Middle frontal gyrus (tissue), 1 donor: ENCODE measurements at regions not wholly inside any gene's neighbourhood (a gene's known extent, or its start where the extent isn't known, plus 50 kb on each side); places are given as distances from the start of the nearest gene placed in this dataset.
"Not testable (repeated sequence)": the region's sequence is repeated elsewhere in the genome, so short reads cannot be mapped to it uniquely, and the experiment has no call there.

Experiments used
- DNase-seq: peaks from one replicate; pipeline ENCODE4 v3.0.0-alpha.2; 2015; ENCODE audit warnings: low spot score; ENCODE audit errors: extremely low spot score

DNA sequence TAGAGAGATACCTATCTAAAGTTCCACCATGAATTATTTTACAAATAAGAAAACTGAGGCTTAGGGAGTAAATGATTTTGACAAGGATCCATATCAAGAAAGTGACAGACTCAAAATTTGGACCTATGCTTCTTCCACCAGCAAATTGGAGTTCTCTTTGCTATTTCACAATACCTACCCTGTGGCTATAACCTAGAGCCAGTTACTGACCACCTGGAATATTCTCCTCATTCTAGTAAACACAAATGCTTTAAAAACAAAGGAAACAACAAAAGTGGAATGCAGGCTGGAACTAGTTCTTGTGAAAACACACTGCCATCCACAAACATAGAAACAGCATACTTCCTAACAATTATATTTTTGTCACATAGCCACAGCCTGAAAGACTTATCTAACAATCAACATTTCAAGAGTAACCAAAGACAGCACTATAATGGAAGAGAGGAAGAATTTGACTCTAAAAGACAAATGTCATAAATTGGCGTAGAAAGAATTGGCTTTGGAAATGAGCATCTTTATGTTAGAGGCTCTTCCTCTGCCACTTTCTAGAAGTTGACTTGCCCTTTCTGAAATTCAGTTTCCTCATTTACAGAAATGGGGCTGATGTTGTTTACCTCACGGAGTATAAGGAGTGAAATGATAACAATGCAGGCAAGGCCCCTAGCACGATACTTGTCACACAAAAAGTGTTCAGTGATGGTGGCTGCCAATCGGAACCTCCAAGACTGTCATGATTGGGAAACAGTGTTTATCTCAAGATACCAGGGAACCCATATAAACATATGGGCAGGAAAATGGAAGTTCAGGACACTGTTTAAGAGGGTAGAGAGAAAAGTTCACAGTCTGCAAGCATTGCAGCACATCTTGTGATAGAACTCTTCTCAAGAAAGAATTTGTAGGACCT is 138.6 kb upstream of the LGR5 start:
- DNase-seq: no peak

DNA sequence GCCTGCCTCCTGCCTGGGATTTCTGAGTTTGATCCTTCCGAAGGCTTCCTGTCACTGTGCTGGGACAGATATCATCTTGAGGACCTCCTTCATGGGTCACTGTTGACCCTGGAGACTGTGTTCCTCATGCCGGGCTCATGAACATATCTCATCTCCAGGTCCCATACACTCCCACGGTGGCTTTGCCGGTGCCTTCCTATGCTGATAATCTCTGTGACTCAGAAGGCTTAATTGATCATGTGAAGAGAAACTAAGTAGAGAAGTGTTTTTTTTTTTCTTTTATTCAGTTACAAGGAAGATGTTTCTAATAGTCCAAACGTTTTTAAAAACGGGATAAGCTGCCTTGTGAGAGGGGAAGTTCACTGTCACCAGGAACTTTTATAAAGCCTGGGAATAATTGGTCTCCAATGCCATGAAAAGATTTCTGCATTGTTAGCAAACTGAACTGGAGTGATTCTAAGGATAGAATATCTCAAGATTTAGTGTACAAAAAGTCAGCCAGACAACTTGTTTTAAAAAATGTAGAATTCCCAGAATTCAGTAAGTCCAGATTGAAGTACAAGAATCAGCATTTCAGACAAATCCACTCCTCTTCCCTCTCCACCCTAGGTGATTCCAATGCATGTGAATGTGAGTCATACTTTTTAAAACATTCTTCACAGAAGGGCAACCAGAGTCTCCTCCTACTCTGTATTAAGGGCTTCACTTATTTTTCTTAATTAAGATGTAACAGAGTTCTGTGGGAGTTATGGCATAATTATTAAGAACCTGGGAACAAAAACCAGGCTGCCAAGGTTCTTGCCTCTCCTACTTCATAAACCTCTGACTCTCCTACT is 139.8 kb upstream of the LGR5 start:
- DNase-seq: no peak

DNA sequence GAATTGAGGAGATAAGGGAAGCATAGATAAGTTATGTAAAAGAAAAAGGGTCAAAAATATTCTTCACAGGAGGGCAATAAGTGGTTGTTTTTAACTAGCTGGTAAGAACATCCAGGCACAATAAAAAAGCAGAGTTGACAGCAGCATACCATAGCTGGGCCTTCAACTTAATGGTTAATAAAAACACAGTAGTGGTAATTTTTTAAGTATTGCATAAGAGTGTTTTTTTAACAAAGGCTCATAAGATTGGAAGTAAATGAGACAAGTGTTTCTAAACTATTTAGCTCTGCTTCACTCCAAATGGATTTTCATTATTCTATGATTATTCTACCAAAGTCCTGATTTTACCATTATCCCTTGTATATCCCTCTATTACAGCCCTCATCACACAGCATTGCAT is 140.1 kb upstream of the TSPAN8 start:
- DNase-seq: no peak

DNA sequence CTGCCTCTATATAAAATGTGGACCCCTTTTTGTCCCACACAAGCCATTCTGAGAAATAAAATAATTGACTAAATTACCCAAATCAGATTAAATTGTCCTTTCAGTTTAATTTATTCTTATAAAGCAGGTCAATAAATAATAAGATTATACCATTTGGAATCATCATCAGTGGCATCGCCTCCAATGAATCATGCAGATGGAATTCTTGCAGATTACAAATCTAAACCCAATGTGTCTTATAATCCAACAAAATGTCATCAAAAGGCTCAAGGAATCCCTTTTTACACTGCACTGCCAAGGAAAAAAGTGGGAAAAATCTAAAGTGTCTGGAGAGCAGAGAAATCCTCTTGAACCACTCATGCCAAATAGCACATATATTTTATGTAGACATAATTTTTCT is 138.2 kb upstream of the TSPAN8 start:
- no peak for DNase-seq

DNA sequence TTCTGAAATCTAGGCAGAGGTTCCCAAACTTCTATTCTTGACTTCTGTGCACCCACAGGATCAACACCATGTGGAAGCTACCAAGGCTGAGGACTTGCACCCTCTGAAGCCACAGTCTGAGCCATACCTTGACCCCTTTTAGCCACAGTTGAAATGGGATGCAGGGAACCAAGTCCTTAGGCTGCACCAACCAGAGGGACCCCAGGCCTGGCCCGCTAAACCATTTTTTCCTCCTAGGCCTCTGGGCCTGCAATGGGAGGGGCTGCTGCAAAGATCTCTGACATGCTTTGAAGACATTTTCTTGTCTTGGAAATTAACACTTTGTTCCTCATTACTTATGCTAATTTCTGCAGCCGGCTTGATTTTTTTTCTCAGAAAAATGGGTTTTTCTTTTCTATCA is 133.9 kb upstream of the TSPAN8 start:
- no peak for DNase-seq

DNA sequence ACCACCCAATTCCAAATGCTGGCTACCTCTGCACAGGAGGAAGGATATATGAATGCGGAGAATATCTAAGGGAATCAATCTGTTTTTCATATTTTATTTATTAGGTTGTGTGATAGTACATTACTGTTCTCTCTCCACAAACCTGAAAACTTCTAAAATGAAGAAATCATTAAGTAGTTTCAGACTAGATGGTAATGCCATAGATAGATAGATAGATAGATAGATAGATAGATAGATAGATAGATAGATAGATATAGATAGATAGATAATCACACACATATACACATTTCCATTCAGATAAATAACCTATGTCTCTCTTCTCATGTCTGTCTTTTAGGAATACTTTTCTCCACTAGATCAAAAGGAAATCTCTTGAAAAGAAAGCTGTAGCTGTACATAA is 126.1 kb upstream of the TSPAN8 start:
- no peak for DNase-seq

DNA sequence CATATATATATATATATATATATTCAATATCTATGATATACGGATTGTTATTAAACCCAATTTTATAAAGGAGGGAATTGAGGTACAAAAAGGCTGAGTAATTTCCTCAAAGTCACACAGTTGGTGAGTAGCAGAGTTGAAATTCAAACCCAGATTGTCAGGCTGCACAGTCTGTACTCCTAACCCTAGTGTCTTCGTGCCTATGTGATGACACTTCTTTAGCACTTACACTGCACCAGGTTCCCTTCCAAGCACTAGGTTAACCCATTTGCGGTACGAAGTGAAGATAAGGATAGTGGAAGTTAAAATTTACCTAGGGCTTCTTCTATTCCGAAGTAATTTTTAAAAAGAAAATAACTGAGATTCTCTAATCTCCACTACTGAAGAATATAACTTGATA is 125.1 kb upstream of the TSPAN8 start:
- no peak for DNase-seq

DNA sequence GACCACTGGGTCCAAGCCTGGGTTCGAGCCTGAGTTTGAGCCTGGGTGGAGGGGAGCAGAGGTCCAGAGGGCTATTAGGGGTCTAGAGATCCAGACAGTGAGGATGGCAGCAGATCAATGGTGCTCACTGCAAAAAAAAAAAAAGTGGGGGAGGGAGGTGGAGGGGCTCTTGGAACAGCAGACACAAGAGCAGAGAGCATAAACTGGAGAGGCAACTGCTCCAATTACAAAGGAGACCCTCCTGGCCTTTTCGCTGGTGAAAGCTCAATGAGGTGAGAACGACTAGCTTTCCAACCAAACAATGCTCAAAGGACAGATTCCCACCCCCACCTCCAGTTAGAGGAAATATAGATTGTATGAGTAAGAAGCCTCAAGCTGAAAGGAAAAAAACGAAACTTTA is 124.2 kb upstream of the TSPAN8 start:
- no peak for DNase-seq

DNA sequence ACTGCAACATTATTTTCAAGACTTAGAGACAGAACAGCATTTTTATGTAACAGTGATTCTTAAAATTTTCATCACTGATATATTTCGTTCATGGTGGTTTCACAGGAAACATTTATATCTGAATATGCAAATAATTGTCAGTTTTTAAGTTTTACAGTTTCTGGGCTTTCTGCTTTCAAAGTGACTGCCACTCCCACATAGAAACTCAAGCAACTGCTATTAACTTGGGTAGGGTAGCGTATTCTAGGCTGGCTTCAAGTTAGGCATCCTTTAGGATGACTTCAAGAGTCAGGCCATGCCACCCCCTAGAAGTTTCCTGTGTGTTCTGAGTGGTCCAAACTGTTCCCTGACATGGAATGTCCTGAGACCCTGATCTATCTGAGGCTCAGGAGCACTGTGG is 123.6 kb upstream of the TSPAN8 start:
- no peak for DNase-seq

DNA sequence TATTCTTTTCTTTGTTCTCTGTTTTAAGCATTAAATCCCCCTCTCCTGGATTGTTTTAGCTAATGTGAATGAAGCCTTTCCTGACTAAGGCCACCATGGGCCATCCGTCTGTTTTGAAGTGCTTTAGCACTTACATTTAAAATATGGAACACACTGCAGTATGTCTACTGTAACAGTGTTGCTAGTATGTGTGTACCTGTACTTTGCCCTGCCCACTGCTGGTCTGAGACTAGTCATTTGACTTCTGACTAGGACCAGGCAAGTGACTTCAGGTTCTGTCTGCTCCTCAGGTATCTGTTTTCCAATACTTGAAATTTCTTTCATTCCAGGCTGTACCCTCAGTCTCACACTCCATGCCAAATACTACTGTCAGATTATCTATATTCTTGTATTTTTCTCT is 120.1 kb upstream of the TSPAN8 start:
- no peak for DNase-seq

DNA sequence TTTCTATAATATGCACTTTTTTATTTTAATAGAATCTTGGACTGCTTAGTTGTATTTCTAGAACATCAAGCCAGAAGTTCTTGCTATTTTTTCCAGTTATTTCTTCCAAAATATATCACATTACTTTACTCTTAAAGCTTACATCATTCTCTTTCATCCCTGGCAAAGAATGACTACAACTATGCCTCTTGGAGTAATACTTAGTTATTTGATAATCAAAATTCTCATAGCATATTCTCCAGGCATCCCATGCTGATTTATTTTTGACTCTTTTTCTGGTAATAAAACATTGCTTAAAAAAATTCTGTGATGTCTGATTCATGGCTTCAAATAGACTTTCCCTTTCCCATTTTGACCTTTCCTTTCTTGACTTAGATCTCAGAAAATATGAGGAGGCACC is 118.7 kb upstream of the TSPAN8 start:
- no peak for DNase-seq

DNA sequence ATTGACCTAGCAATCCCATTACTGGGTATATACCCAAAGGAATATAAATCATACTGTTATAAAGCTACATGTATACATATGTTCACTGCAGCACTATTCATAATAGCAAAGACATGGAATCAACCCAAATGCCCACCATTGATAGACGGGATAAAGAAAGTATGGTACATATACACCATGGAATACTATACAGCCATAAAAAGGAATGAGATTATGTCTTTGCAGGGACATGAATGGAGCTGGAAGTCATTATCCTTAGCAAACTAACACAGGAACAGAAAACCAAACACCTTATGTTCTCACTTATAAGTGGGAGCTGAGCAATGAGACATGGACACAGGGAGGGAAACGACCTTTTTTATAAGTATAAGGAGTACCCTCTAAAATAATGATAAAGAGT is 113.0 kb upstream of the TSPAN8 start:
- not testable (repeated sequence) for DNase-seq

DNA sequence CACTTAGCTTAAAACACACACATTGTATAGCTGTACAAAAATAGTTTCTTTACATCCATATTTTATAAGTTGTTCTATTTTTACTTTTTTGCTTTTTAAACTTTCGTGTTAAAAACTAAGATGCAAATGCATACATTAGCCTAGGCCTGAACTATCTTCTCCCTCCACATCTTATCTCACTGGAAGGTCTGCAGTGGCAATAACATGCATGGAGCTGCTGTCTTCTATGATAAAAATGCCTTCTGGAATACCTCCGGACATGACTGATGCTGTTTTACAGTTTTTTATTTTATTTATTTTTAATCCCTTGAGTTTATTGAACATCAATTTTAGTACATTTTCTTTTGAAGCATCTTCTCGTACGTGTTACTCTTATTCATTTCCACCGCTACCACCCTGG is 112.3 kb upstream of the TSPAN8 start:
- DNase-seq: no peak

DNA sequence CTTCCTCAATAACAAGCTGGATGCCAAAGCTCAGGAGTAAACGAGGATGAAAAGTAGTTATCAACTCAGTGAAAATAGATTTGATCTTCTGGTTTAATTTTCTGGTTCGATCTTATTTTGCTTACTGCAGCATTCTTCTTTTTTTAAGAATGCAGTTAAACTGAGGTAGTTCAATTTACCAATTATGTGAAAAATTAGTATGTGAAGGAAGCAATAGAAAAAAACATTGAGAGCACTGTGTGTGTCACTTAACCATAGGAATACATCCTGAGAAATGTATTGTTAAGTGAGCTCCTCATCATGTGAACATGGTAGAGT is 111.4 kb upstream of the TSPAN8 start:
- no peak for DNase-seq

DNA sequence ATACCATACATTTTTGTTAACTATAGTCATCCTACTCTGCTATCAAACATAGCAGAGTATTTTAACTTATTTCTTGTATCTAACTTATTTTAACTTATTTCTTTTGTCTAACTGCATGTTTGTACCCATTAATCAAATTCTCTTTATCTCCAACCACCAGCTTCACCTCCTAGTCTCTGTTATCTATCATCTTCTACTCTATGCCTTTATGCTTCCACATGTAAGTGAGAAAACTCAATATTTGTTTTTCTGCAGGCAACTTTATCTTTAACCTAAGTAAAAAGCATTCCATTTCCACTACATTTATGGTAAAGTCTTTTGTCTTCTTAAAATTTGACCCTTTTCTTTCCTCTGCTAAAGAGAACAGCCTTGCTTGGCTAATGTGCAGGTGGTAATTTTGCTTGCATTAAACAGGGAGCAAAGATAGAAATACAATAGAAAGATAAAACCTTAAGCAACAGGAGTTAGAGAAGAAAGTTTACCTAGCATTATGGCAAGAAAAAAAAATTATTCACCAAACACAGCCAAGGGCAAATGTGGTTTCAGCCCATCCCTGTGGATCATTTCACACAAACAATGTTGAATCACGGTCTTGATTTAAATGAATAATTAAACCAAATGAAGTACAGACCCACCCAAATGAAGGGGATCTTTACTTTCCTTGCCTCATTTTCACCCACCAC is 110.9 kb upstream of the TSPAN8 start:
- DNase-seq: no peak

DNA sequence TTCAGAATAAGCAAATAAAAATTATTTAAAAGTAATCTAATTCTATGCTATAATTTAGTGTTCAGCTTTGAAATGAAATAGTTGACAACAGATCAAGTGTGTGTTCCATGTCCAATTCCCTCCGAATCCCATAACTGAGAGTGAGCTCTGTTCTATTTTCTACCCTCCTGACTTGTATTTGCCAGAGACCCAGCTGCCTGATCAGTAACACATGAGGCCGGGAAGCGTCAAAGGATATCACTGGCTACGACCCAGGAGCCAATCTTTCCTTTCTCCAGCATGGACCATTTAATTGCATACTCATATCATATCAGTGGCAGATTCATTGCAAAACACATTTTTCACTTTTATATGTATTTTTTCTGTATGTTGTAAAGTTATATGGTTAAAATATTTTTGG is 108.8 kb upstream of the TSPAN8 start:
- DNase-seq: no peak

DNA sequence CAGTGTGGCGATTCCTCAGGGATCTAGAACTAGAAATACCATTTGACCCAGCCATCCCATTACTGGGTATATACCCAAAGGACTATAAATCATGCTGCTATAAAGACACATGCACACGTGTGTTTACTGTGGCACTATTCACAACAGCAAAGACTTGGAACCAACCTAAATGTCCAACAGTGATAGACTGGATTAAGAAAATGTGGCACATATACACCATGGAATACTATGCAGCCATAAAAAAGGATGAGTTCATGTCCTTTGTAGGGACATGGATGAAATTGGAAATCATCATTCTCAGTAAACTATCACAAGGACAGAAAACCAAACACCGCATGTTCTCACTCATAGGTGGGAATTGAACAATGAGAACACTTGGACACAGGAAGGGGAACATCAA is 107.9 kb upstream of the TSPAN8 start:
- not testable (repeated sequence) for DNase-seq

DNA sequence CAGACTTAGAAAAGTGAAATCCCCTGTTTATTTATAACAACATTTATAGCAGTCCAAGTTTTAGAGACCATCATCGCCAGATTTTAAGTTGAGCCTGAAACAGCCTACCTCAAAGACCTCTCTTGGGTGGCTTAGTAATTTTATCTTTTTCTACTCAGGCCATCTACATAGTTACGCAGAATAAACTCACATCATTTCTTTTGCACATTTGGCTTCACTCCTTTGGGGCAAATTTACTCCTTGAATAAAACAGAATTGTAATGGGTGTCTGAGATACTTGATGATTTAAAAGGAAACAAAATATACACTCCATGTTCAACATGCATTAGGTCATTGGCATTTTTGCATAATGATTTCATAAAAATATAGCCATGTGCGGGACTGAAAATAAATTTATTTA is 104.7 kb upstream of the TSPAN8 start:
- DNase-seq: no peak

DNA sequence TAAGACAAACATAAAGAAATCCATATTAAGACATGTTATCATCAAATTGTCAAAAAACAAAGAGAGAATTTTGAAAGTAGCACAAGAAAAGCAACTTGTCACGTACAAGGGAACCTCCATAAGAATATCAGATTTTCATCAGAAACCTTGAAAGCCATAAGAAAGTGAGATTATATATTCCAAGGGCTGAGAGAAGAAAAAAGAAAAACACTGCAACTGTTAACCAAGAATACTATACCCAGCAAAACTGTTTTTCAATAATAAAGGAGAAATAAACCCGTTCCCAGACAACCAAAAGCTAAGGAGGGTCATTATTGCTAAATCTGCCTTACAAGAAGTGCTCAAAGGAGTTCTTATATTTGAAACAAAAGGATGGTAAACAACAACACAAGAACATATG is 94.7 kb upstream of the TSPAN8 start:
- no peak for DNase-seq

DNA sequence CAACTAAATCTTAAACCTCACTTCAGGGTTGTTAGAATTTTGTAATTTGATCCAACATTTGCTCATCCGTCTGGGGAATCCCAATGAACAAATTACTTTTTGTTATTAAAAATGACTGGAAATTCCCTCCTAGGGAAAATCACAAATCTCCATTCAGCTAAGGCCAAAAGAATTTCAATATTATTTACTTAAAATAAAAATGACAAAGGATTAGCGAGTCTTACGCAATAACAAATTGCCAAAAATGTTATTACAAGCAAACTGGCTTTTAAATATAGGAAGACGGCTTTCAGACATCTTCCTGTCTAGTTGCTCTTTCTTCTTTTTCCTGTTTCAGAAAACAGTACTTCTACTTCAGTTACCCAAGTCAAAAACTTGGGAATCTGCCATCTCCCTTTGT is 92.4 kb upstream of the TSPAN8 start:
- DNase-seq: no peak

DNA sequence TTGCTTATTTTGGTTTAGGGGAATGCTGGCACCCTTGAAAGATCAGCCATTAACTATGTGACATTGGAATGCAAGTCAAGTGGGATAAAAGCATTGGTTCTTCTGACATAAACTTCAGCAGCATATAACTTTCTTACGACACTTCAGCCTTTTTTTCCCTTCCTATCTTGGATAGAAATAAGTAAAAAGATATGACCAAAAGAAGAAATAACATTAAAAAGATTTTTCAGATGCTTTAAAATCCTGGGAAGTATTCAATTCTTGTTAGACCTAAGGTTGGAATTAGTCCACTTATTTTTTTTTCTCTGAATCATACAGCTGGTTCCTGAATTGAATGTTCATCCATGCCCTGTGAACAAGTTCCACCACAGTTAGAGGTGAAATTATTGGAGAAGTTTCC is 85.6 kb upstream of the TSPAN8 start:
- DNase-seq: no peak

DNA sequence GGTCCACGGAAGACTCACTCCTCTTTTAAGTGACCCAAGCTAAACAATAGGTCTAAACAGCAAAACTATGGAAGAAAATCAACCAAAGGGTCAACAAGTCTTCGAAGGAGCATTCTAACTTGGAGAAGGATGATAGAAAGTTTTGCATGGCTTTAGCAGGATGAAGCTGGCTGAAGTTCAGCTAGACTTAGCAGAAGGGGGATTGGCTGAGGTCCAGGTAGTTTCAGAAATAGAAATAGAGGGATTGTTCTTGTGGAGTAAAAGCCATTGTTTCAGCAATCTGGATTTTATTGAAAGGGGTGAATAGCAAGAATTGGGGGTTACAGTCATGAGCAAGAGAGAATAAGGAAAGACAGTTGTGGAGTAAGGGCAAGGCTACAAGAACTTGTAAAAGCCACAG is 84.7 kb upstream of the TSPAN8 start:
- no peak for DNase-seq
